Right kidney (tissue), 1 donor: ENCODE measurements at regions not wholly inside any gene's neighbourhood (a gene's known extent, or its start where the extent isn't known, plus 50 kb on each side); places are given as distances from the start of the nearest gene placed in this dataset.

Experiments used
- DNase-seq: peaks from one replicate; pipeline ENCODE4 v3.0.0-alpha.2; 2016

- DNase-seq, result no peak
Measured at GRCh38 chr1:59092126-59092525, 204.8 kb upstream of the FGGY start.

GRCh38 chr1:59094001-59094400 is 202.9 kb upstream of the FGGY start:
- DNase-seq, result no peak

- no peak for DNase-seq
Measured at GRCh38 chr1:59096501-59096900, 200.4 kb upstream of the FGGY start.

- no peak for DNase-seq
Measured at GRCh38 chr1:59098655-59099054, 198.2 kb upstream of the FGGY start.

- DNase-seq, result no peak
Measured at GRCh38 chr1:59100708-59101374, 196.1 kb upstream of the FGGY start.

DNA sequence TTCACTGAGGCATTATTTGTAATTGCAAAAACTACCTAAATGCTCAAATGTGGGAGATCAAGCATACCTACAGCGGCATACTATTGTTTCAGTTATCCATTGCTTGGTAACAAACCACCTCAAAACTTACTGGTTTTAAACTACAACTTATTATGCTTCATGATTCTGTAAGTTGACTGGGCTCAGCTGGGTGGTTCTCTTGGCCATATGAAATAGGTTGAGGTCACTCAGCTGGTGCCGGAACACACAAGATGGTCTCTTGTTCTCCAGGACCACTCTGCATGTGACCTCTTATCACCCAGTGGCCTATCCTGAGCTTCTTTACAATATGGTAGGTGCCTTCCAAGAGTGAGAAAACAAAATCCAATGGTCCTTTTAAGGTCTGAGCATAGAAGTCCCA is 195.4 kb upstream of the FGGY start:
- DNase-seq, result no peak

GRCh38 chr1:59103457-59103856 is 193.4 kb upstream of the FGGY start:
- no peak for DNase-seq

- DNase-seq, result no peak
Measured at GRCh38 chr1:59104191-59104760, 192.6 kb upstream of the FGGY start.

GRCh38 chr1:59105548-59106507 is 191.1 kb upstream of the FGGY start:
- DNase-seq, result no peak

GRCh38 chr1:59107516-59107915 is 189.4 kb upstream of the FGGY start:
- DNase-seq, result no peak

GRCh38 chr1:59107916-59108315 is 189.0 kb upstream of the FGGY start:
- DNase-seq, result no peak

- no peak for DNase-seq
Measured at GRCh38 chr1:59108481-59109317, 188.2 kb upstream of the FGGY start.

DNA sequence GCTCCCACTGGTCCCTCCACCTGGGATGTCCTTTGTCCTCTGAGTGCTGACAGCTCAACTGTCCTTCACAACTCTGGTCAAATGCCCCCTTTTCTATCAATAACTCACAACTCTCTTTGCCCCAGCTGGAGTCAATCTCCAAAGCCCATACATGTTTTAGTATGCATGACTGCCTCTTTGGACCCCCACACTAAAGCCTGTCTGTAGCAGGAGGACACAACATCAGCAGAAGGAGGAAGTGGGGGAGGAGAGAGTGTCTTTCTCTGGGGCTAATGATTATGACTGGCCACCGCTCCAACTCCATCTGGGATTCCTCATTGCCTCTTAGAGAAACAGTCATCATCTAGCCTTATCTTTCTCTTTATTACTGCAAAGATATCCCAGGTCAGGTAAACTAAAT is 186.6 kb upstream of the FGGY start:
- DNase-seq, result no peak

- no peak for DNase-seq
Measured at GRCh38 chr1:59113876-59114457, 182.9 kb upstream of the FGGY start.

DNA sequence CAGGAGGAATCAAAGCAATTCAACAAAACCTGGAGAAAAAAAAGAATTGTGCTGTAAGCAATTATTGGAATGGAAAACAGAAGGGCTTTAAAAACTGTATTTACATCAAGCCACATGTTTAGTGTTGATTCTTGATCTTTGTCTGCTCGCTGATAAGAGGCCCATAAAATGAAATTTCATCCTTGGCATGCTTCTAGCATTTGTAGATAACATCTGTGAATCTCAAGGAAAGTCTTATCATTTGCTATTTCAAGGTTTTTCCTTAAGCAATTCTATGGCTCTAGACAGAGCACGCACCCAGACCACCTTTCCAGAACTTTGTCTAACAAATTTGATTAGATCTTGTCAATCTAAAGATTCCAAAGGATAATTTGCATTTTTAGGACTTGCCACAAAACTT is 181.0 kb upstream of the FGGY start:
- no peak for DNase-seq

- DNase-seq, result no peak
Measured at GRCh38 chr1:59116920-59117542, 179.9 kb upstream of the FGGY start.

GRCh38 chr1:59122527-59122926 is 174.4 kb upstream of the FGGY start:
- no peak for DNase-seq

DNA sequence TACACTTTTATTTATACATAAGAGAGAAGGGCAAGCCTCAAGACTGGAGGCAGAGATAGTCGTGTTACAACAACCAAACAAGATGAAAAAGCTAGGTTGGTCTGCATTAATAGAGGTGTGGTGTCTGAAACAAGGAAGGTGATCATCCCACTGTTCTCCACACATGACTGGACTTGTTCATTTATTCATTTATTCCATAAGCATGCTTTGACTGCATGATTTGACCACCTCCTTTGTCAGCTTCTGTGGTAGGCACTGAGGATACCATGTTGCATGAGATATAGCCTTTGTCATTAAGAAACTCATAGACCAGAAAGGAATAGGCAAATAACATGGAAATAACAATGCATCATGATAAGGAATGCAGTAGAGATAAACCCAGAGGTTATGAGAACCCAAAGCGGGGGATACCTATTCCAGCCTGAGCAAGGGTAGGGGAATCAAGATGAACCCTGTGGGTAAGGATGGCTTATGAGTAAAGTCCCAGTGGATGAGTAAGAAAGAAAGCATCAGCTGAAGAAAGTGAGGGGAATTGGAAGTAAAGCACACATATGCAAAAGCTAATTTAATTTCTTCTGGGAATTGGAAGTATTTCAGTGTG is 173.7 kb upstream of the FGGY start:
- no peak for DNase-seq

- no peak for DNase-seq
Measured at GRCh38 chr1:59124166-59124565, 172.7 kb upstream of the FGGY start.

GRCh38 chr1:59125154-59125553 is 171.7 kb upstream of the FGGY start:
- no peak for DNase-seq

GRCh38 chr1:59125676-59126320 is 171.1 kb upstream of the FGGY start:
- no peak for DNase-seq
